Activated T-cell treated with anti-CD3 and anti-CD28 coated beads, Interleukin-2, amount 50 U/mL, for 1 hour (primary cell): ENCODE measurements at regions not wholly inside any gene's neighbourhood (a gene's known extent, or its start where the extent isn't known, plus 50 kb on each side); places are given as distances from the start of the nearest gene placed in this dataset.
"Not testable (repeated sequence)": the region's sequence is repeated elsewhere in the genome, so short reads cannot be mapped to it uniquely, and the experiment has no call there.

ENCODE experiments used
- DNase-seq: peaks from one replicate; pipeline ENCODE4 v3.0.0-alpha.2; 2020

DNA sequence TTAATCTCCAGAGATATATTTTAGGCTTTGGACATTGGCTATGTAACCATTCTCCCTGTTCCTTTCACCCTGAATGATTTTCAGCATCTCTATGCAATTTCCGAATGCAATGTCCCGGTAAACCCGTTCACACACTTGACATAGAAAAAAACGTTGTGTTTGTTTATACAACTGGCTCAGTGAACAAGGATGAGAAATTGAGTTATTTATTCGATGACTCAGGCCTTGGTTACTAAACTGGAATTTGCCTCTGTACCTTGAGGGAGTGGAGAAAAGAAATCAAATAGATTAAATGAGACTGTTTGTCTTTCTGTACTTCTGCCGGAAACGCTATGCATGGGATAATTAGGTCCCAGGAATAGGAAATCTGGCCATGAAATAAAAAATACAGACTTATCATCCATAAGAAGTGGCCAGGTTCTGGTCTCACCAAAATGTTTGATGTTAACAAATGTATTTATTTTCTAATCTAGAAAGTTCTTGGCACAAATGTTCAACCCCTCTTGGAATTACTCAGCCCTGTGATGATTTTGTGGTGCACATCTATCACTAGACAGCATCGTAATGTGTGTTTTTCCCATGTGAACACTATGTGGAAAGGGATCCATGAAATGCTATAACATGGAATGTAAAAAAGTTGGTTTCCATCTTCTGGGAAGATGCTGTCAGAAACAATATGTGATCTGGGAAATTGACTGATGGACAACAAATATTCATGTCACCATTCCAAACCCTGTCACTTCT is 253.9 kb downstream of the DUSP10 start:
- no peak for DNase-seq

DNA sequence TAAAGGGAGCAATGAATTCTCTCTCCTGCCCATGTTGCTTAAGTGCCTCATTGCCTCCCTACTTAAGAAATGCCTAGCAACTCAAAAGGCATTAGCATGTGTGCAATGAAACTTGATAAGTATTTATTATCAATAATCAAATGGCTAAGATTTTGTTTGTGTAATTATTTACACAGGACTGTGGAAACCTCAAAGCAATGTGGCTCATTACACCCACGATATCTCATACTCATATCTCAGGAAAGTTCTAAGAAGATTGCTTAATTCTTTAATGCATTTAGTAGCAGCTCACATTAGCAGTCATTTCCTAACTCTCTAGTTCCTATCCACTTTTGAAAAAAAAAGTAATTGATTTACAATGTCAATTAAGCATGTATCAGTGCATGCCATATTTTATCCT is 253.3 kb downstream of the DUSP10 start:
- no peak for DNase-seq

DNA sequence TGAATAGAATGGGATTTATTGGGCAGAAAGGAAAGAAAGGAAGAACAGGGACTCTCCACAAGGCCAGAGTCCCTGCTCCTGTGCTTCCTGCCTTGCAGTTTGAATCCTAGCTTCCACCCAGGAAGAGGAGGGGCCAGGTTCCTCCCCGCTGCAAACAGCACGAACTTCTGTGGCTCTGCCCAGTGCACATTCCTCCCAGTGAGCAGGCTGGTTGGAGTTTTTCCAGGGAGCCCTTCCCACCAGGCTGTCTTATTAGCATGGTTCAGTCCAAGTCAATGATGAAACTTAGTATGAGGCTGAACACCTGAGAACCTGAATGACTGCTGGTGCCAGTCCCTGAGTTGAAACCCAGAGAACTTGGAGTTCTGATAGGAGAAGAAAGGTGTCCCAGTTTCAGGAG is 247.2 kb downstream of the DUSP10 start:
- DNase-seq, result no peak

DNA sequence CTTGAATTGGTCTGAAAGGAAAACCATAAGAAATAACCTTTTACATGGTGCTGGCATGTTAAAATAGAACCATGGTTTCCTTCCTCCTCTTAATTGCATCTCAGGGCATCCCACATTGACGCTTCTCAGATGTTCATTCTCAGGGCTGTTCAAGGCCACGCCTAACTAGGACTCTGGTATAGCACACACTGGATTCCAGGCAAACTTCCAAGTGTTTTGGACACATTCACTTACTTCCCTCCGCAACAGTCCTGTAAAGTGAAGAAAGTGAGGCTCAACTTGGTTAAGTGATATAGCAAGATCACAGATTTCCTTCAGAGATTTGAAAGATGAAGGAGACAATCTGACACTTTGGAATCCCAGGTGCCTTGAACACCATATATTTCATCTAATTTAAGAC is 244.8 kb downstream of the DUSP10 start:
- DNase-seq, result no peak

DNA sequence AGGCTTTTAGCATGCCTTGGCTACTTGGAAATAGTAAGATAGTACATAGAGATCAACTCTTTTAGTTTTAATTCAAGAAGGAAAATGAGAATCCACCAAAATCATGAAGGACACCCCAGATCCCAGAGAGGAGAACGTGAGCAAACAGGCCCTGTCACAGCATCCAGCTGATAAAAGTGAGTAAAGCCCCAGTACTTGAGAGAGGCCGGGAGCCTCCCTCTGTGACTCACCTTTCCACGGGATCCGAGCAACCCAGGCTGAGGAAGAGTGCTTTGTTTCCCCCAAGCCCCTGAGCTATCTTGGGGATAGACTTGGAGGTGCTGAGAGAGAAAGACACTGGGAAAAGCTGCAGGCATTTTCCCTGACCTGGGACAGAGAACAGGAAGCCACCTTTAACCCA is 238.6 kb downstream of the DUSP10 start:
- no peak for DNase-seq

DNA sequence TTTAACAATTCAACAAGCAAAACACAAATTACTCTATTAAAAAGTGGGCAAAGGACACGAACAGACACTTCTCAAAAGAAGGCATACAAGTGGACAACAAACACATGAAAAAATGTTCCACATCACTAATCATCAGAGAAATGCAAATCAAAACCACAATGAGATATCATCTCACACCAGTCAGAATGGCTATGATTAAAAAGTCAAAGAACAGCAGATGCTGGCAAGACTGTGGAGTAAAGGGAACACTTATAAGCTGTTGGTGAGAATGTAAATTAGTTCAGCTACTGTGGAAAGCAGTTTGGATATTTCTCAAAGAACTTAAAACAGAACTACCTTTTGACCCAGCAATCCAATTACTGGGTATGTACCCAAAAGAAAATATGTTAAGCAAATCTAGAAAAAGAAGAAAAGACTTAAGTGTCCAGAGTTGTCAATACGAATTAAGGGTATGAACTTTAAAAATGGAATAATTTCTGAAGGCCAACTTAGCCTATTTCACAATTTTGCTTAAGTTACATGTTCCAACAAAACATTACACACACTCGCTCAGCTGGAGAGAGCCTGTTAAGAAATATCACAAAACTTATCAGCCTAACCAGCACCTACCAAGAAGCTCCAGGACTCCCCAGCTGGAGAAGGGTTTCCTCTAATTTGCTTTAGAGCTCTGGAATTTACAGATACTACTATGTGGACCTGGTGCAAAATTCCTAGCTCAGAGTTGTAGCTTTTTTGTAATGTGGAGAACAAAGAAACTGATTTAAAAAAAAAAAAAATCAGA is 232.1 kb downstream of the DUSP10 start:
- DNase-seq, result no peak

DNA sequence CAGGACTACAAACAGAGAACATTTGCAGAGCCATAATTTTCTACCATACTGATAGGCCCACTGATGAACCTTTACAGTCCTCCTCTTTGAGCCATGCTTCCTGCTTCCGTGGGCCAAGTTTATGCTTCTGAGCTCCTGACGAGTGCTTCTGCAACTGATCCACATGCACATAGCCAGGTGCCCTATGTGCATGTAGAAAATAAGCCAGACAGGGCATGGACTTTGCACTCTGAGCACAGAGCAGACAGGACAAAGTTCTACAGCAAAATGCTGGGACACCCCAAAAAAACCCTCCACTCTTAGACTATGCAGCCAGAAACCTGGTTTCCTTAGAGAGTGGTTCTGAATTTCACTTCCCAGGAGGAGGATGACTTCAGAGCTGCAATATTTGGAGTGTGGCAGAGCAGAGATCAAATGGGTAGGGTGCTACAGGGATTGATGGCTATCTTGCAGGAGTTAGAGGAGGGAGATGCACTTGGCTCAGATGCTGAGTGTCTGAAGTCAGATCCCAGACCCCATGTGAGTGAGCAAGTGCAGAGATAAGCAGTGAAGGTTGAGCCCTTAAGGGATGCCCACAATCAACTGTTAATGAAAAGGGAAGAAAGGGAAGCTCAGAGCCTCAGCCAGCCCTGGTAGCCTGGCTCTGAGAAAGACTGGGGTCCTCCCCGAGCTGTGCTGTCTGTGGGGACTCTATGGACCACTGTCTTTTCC is 230.9 kb downstream of the DUSP10 start:
- DNase-seq, result no peak

DNA sequence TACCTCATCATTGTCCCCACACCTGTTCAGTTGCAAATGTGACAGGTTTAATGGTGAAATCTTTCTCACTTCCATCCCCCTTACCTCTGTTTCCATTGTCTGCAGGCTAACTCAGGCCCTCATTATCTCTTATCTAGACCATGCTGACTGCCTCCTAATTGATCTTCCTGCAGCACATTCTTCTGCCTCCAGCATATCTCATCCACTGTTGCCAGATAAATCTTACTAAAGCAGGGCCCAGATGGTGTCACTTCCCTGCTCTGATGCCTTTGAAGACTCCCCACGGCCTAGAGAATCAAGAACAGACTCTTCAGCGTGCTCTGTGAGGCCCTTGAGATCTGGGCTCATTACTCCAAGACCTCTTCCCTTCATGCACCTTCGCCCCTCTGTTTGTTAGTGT is 230.1 kb downstream of the DUSP10 start:
- DNase-seq, result no peak

DNA sequence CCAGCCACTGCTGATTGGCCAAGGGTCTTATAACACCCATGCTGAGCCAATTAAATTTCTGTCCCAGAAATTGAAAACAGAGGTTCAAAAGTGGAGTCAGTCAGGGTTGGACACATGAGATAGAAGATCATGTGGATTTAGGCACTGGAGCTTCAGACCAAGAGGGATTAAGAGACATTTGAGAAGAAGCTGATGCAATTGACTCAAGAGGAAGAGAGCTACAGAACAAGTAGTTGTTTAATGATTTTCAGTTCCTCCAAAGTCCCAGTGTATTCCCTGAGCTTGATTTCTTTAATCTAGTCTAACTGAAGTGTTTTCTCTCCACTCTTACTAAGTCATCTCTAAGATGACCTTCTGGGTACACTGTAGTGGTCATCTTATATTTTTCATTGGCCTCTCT is 227.1 kb downstream of the DUSP10 start:
- DNase-seq, result no peak

DNA sequence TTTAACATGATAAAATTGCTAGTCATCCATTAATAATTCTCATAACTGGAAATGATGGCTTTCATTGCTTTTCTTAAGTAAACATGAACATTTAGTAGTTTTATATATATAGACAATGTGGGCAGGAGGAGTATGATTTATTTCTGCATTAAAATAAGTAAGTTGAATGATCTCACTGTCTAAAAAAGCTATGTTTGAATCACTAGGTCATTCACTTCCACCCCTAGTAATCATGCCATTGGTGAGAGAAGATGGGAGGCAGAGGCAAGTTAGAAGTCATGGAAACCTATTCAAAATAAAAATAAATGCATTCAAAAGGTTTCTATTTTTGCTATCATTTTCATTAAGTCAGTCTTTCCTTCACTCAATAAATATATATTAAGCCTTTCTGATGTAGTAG is 226.4 kb downstream of the DUSP10 start:
- DNase-seq, result no peak

DNA sequence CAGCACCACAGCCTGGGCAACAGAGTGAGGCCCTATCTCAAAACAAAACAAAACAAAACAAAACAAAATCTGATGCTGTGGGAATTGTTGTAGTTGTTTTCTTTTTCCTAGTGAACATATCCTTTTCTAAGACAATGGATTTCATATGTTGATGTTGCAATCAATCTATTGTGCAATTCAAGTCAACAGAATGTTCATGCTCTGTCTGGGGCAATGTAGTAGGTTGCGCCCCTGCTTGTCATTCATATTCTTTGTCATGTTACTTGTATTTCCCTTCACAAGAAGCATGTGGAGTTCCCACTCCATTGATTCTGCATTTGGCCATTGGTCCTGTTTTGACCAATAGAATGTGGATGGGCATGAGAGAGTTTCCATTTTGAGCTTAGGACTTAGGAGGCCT is 223.9 kb downstream of the DUSP10 start:
- no peak for DNase-seq

DNA sequence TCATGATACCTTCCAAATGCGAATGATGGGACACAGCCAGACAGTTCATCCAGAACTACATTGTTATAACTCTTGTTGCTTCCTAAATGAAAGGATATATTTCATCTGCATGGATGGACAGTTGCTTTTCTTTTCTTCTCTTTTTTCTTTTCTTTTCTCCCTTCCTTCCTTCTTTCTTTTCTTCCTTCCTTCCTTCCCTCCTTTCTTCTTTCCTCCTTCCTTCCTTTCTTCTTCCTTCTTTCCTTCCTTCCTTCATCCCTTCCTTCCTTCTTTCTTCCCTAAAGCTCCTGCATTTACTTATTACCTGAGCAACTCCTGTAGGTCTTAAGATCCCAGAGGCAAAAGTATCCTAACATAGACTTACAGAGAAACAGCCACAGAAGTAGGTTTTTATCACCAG is 221.6 kb downstream of the DUSP10 start:
- no peak for DNase-seq

DNA sequence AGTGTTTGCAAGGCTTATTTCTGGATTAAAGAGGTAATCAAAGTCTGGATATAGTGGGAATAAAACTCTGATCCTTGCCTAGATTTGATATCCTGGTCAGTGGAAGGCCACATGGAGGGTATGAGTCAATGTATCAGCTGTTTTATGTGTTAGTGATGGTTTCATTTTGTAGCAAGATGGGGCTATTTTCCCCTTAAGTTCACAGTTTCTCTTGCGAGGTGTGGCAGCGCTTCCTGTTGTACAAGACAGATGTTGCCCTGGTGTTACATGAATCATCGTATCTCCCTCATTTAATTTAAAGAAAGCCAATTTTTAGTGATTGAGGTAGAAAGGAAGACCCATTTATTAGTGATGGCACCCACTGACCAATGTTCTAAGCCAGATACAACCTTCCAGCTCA is 220.2 kb downstream of the DUSP10 start:
- DNase-seq, result no peak

DNA sequence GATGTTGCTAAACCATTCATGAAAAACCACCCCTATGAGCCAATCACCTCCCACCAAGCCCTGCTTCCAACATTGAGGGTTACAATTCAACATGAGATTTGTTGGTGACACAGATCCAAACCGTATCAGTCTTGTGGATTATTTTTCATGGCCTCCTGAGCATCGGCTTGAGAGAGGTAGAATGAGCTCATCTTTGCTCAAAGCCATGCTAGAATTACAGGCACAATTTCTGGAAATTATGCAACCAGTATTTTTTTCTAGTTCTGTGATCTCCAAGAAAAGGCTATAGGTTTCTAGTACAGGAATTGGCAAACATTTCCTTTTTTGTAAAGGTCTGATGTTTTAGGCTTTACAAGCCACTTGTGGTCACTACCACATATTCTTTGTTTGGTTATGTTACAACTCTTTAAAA is 219.4 kb downstream of the DUSP10 start:
- no peak for DNase-seq

DNA sequence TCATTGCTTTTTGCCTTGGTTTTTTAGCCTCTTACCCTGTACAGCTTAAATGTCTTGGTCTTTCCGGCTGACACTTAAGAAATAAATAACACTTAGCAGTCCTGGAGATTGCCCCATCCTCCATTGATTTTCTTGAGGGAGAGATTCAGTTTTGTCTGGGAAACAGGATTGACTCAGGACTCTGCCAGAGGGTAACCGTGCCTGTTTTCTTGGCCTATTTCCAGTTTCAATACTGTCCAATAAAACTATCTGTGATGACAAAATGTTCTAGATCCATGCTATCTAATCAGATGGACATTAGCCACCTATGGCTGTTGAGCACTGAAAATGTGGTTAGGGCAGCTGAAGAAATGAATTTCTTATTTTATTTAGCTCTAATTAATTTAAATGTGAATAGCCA is 216.1 kb downstream of the DUSP10 start:
- DNase-seq, result no peak

DNA sequence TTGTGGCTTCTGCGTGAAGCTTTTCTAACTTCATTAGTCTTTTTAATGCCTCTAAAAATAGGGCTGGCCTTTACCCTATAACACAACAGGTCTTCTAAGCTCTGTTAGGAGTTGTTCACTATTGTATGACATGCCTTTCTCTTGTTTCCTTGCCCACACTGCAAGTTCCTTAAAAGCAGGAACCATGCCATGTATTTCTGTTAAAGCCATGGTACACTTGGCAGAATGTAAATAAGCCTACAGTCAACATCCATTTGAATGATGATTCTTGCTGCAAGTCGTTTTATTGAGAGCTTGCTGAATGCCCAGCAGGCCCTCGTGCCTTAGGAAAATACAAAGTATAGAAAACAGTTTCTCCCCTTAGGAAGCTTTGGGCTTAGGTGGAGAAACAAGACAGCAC is 214.6 kb downstream of the DUSP10 start:
- no peak for DNase-seq

DNA sequence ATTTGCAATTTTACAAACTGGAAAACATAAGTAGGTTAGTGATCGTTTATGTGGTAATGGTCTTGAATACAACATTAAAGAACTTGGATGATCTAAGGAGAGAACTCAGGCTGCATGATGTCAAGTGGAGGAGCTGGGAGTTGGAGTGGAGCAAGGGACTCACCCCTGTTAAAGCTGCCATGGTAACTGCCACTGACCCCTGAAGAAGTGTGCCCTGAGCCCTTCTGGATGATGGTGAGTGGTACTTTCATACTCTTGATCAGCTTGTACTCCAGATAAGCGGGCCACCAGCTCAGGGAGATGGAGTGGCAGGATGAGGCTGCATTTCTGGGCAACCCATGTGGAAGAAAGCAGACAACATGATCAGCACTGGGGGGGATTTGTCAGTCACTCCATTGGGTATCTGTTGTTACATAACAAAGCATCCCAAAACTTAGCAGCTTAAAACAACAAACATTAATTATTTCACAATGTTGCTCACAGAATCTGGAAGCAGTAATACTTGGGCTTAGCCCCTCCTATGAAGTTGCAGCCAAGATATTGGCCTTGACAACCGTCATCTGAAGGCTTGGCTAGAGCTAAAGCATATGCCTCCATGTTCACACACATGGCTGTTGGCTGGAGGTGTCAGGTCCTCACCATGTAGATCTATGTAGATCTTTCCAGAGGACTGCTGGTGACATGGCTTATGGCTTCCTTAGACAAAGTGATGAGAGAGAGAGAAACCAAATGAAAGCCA is 213.8 kb downstream of the DUSP10 start:
- no peak for DNase-seq

DNA sequence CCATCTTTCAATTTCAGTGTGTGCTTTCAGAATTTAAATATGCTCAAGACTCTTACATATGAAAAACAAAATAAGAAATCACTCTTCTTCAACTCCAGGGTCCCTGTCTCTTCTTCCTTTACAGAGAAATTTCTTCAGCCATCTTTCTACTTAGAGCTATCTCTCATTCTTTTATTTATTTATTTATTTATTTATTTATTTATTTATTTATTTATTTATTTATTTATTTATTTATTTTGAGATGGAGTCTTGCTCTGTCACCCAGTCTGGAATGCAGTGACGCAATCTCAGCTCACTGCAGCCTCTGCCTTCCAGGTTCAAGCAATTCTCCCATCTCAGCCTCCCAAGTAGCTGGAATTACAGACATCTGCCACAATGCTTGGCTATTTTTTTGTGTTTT is 211.7 kb downstream of the DUSP10 start:
- not testable (repeated sequence) for DNase-seq

DNA sequence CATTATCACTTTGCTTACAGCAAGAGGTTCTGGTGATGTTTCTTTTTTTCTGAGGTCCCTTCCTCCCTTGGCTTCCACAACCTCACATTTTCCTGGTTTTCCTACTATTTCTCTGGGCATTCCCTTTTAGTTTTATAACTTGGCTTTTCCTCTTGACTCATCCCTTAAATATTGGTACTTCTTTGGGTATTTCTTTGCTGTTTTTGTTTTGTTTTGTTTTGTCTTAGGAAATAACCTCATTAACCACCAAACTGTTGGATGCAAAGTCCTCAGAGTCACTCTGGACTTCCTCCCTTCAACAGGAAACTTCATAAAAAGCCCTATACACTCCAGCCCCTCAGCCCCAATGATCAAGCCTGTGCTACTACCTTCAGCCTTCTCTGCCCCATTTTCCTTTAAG is 211.1 kb downstream of the DUSP10 start:
- no peak for DNase-seq

DNA sequence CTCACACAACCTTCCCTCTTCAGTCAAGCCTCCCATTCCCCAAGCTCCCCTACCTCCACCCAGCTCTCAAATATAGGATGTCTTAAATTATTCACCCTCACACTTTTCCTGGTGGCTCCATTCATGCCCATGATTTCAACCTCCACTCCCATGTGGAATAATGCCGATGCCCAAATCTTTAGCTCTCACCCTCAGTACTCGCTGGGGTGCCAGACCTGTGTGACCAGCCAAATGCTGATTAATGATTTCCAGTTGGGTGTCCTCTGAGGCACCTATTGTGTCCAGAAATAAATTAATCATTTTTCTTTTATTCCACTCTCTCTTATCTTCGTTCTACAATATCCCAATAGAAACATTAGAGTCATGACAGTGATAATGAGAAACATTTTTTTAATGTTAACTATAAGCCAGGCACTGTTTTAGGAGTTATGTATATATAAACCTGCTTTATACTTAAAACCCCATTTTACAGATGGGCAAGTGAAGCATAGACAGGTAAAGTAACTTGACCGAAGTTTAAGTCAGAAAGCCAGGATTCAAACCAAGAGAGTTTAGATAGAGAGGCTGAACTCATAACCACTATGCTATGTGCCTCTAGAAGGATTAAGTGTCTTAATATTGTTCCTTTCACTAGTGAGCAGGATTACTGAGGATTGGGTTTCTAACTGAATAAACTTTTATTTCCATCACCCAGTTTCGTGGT is 209.7 kb downstream of the DUSP10 start:
- no peak for DNase-seq

DNA sequence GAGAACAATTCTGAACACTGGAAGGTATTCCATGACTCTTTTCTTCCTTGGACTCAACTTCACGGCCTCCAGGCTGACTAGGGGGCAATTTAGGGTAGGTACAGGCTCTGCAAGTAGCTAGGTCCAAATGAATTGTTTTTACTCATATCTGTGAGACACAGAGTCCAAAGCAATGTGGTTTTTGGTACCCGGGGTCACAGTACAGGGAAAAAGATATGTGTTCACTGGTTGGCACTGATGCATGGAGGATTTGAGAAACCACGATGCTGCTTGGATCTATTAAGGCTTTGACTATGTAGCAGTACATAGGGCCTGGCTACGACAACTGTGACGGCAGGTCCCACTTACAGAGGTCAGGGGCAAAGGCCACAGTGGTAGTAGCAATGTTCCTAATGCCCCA is 200.6 kb downstream of the DUSP10 start:
- no peak for DNase-seq

DNA sequence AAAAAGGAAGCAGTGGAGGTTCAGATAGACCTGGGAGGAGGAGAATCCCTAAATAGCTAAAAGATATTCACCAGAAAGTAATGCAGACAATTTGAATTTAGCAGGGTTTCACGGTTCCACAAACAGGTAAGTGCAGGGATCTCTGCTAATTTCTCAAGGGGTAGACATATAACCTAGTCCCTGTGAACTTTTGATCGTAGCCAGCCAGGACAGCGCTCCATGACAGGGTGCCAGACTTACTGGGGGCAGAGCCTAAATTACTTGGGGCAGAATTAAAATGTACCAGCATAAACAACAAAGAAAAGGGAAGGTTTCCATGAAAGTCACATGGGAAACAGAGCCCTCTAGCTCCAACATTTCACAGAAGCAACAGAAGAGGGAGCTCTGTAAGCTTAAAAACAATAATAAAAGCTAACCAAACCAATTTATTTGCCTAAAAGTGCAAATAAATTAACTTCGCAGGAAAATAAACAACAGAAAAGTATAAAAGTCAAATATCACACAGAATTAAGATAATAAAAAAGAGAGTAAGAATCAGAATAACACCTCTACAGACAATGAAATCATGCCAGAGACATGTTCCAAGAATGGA is 198.3 kb downstream of the DUSP10 start:
- no peak for DNase-seq
